Stimulated activated CD4-positive, alpha-beta T cell treated with anti-CD3 and anti-CD28 coated beads, Interleukin-1b, Interleukin-23, amount 100 ng/mL, for 24 hours (primary cell): ENCODE measurements at regions not wholly inside any gene's neighbourhood (a gene's known extent, or its start where the extent isn't known, plus 50 kb on each side); places are given as distances from the start of the nearest gene placed in this dataset.
"Not testable (repeated sequence)": the region's sequence is repeated elsewhere in the genome, so short reads cannot be mapped to it uniquely, and the experiment has no call there.

Experiments
- DNase-seq, 4 experiments: peaks; one replicate each; pipeline ENCODE4 v3.0.0-alpha.2; 2020; ENCODE audit warnings: low read depth in 4 of 4, low spot score in 1 of 4

DNA sequence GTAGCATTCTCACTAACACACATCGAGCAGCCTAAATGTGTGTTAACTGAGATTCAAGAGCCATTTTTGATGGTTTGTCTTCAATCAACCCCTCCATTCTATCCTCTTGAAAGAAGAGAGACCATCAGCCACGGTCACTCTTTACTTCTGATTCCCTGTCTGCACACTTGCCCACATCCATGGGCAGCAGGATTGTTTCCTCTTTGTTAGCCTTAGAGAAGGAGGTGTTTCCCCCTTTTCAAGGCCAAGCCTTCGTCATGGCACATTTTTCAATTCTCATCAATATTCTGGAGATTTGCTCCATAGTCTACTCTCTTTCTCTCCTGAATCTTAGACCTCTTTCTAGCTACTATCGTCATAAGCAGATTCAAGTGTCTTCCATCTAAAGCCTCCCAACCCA lies 522.4 kb upstream of the NAALADL2 start:
- DNase-seq, result no peak

DNA sequence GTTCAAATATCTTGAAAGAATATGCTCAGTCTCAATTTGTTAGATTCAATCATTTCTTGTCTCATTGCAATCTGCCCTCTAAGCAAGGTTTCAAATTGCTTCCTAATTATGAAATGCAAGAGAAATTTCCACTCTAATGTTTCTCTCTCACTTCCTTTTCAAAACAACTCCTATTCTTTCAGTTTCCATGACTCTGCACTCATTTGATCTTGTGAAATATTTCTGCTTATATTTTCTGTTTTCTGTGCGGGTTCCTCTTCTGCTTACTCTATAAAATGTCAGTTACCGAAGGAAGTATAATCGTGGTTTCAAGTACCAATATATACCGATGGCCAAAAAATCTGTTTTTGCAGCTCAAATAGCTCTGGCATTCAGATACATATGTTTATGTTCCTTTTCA lies 521.9 kb upstream of the NAALADL2 start:
- DNase-seq, result no peak

DNA sequence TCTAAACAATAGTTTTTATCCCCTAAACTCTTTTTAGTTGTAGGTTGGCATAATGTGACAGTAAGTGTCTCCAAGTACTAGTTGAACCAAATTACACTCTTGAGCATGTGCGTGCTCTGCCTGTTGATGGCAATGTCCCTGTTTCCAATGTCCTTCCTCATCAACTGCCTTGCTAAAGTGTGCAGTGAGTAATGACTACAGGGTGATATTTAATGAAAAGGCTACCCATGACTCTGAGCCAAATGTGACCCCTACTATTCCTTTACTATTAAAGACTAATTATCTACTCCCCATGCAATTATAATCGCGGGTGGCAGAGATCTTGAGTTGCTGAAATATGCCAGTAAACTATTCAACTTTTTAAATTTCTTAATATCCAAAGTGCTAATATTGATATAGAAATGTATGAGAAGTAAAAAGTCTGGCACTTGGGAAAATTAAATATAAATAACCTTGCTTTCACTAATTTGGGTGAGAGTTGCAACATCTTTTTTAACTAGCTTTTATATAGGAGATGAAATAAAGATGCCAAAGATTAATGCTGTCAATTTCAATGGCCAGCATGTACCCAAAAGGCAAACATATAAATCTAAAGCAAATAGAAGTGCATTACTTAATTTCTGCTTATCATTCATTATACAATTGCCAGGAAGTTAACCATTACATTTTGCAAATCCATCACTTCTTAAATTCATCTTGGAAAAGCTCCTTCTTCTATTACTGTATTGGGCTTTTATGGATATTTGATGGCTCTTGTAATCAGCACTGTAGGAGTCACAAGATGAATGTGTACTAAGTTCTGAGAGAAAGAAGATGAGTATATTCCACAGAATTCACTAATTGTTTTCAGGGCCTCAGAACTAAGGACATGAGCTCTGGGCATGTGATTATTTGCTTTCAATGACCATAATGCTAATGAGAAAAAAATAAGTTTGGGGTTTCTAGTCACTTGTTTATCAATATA lies 518.2 kb upstream of the NAALADL2 start:
- no peak for DNase-seq

DNA sequence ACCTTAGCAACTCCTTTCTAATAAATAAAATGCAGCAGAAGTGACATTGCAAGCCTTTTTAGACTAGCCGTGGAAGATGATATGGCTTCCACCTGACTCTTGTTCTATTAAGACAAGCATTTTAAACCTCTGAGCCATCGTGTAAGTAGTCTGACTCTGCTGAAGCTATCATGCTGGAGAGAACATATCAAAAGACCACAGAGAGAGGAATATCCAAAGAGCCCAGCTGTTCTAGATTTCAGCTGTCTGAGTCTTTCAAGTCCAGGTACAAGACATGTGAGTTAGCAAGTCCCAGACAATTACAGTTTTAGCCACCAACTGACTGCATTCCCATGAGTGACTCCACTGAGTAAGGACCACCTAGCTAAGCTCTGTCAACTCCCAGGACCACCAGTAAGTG lies 517.0 kb upstream of the NAALADL2 start:
- DNase-seq, result no peak

DNA sequence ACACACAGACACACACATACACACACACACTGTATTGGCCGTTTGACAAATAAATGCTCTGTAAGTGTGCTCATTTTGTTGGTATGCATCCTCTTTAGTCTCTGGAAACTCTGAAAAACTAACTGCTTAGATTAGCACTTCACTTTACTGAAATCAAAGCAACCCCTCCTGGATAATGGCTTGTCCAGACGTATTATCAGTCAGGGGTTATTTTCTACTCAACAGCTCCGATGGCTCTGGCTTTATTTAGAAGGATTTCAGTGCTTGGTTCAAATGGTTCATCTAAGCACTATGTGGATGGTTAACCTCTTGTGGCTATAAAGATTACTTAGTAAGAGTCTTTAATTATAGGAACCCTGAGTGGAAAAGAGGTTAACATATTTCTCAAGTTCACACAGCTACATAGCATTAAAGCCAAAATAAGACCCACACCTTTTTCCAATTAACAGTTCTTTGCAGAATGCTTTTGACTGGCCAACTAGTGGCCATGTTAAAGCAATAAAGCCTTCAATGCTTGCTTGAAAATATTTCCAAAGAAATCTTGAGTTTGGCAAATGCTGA lies 516.1 kb upstream of the NAALADL2 start:
- DNase-seq, result no peak

DNA sequence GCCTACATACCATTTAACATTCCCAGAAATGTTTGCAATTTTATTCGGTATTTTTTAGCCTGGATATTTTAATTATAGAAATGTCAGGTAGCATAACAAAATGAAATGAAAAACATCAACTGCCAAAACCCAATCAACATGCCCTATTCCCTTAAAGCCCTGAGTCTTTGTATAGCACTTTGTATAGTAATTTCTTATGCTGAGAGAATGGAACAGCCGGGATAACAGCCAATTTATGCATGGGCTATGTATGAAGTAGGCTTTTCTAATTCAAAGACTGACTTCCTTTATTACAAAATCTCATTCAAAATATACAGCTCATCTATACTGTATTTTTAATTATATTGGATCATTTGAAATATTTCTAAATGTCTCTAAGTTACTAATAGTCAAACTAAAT lies 513.0 kb upstream of the NAALADL2 start:
- DNase-seq, result no peak

DNA sequence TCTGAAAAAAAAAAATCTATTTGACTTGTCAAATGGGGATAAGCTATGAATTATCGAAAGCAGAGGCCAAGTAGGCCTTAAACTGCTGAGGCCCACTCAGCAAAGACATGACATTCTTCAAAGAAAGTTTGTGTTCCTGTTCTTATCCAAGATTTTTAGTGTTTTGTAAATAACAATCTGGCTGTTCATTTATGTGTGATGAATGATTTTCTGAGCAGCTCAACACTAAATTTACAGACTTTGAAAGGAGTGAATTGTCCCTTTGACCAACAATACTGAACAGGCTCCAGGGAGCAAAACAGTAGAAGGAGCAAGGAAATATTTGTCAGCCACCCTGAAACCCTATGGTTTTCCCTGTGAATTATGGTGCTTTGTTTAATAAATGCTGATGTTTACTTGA lies 512.6 kb upstream of the NAALADL2 start:
- no peak for DNase-seq

DNA sequence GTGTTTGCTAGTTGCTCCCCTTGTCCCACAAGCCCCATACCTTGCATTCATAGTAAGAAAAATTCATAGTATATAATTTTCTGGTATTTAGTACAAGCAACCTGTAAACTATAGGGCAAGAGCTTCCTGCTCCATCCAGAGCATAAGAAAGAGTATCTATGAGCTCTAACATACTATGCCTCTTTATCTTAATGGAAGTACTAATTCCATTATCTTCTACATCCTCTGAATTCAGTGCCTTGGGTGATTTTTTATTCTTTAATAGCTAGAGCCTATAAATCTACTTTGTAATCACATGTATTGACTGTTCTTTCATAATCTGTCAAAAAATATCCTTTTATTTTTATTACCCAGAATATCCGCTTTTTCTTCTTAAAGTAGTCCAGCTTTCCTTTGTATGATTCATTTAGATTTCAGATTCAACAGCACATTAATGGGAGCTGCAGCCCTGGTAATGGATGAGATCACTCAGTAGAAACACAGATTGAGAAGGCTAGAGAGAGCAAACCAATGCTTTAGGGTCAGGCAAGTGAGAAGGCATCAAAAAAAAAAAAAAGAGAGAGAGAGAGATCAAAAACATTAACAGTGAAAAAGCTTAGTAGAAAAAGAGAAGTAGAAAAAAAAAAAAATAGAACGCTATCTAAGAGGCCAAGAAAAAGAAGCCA lies 511.5 kb upstream of the NAALADL2 start:
- DNase-seq, result no peak

DNA sequence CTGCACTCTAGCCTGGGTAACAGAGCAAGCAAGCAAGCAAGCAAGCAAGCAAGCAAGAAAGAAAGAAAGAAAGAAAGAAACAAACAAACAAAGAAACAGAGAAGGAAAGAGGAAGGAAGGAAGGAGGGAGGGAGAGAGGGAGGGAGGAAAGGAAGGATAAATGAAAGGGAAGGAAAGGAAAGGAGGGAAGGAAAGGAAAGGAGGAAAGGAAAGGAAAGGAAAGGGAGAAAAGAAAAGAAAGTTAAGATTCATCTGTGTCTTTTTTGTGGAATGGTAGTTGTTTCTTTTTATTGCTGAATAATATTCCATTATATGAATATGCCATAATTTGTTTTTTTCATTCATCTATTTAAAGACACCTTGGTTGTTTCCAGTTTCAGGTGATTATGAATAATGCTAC lies 506.9 kb upstream of the NAALADL2 start:
- no peak for DNase-seq

DNA sequence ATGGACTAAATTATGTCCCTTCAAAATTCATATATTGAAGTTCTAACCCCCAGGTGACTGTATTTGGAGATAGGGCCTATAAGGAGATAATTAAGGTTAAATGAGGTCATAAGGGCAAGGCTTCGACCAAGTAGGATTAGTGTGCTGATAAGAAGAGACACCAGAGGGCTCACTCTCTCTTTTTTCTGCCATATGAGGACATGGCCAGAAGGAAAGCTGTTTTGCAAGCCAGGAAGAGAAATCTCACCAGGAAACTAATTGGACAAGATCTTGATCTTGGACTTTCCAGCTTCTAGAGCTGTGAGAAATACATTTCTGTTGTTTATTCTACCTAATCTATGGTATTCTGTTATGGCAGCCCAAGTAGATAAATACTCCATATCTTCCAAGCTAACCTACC lies 503.6 kb upstream of the NAALADL2 start:
- DNase-seq, result no peak

DNA sequence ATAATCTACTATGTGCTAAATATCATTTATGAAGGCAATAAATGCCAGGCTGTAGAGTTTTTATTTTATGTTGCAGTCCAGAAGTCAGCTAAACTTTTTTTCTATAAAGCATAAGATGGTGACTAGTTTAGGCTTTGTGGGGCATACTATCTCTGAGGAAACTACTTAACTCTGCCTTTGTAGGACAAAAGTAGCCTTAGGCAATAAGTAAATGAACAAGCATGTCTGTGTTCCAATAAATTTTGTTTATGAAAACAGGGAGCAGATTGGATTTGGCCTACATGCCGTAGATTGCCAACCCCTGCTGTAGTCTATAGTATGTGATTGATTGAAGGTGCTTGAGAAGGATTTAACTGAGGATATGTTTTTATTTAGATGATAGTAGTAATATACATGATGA lies 502.5 kb upstream of the NAALADL2 start:
- DNase-seq, result no peak

DNA sequence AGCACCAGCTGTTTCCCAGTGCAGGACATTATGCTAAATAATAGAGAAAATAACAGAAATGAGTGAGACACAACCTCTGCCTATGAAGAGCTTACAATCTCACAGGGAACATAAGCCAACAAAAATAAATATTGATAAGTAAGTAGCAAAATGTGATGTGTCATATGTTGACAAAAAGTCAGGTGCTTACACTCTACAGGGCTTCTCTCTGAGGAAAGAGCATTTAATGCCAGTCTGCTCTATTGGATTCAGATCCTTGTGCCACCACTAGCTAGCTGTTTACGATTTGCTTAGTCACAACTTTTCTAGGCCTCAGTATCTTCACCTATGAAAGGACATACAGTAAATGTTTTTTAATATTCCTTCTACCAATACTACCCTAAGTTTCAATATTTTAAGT lies 500.9 kb upstream of the NAALADL2 start:
- no peak for DNase-seq

DNA sequence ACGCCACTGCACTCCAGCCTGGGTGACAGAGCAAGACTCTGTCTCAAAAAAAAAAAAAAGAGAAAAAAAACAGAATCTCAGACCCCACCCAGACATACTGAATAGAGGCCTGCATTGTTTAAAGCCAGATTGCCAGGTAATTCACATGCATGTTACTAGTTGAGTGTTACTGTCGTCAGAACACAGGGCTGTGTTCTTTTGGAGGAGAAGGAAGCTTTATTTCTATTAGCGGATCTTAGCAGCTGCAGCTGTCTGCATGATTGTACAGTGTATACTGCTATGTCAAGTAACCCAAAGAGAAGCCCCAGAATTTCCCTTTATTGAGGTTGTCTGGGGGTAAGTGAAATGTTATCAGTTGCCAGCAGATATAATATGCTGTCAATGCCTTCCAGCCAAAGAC lies 496.6 kb upstream of the NAALADL2 start:
- DNase-seq, result no peak

DNA sequence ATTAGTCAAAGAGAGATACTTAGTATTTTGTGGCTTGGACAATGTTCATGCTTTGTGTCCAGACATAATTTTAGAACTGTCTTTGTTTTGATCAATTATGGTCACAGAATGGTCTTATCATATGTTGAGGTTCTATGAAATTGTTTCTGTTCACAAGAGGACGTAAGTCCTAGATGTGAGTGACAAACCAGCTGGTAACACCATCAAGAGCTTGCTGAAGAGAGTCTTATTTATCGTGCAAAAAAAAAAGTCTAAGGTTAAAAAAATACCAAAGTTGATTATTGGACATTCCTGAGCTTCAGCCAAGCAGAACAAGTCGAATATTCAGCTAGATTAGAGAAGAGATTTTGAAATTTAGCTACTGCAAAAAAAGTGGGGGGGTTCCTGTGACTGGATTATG lies 495.9 kb upstream of the NAALADL2 start:
- no peak for DNase-seq

DNA sequence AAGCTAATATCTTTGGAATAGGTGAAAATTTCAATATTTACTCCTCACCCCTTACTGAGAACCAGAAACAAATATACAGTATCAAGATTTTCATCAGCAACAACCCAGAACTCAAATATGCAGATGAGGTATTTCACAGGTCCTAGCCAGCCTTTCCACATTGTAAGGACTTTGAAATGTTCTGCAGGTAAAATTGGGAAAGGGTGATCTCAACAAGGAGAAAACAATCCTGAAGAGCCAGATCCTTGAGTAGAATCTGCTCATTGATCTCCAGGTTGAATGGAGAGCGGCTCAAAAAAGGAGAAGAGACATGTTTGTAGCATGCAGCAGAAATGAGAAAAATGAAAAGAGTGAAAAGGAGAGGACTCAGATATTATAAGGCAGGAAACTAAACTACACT lies 493.3 kb upstream of the NAALADL2 start:
- DNase-seq, result no peak

DNA sequence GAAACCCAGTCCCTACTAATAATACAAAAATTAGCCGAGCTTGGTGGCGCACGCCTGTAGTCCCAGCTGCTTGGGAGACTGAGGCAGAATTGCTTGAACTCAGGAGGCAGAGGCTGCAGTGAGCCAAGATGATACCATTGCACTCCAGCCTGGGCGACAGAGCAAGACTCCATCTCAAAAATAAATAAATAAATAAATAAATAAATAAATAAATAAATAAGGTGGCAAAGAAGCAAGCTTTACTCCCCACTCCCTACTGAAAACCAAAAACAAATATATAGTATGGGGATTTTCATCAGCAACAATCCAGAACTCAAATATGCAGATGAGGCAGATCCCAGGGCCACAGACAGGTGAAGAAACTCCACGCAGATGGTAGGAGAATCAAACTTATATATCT lies 492.2 kb upstream of the NAALADL2 start:
- DNase-seq, result not testable (repeated sequence)

DNA sequence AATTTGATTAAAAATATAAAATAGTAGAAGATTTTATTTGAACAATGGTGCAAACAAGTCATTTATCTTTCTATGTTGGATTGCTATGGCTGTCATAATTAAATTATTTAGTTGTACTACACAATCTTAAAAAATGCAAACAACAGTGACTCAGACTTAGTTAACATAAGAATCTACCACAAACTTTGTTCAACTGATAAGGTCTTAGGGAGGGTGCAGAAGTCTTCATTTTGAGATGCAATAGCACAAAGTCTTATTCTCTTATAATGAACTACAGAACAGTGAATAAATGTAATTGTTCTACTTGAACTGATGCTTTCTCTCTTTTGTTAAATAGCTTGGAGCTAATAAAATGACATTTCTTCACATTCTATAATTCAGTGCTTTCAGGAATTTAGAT lies 482.8 kb upstream of the NAALADL2 start:
- no peak for DNase-seq

DNA sequence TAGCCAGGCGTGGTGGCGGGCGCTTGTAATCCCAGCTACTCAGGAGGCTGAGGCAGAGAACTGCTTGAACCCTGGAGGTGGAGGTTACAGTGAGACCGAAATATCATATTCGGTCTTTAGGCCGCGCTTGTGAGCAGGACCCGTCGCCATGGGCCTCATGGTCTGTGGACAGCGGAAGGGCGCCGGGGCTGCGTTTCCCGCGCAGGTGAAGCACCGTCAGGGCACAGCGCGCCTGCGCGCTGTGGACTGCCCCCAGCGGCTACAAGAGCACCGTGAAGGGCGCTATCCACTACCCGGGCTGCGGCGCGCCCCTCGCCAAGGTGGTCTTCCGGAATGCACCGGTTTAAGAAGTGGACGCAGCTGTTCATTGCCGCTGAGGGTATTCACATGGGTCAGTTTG lies 482.0 kb upstream of the NAALADL2 start:
- DNase-seq, result no peak

DNA sequence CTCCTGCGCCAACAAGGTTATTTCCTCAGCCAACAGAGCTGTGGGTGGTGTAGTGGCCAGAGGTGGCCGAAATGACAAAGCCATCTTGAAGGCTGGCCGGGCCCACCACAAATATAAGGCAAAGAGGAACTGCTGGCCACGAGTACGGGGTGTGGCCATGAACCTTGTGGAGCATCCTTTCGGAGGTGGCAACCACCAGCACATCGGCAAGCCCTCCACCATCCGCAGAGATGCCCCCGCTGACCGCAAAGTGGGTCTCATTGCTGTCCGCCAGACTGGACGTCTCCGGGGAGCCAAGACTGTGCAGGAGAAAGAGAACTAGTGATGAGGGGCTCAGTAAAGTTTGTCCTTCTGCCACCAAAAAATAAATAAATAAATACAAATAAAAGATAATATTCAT lies 481.4 kb upstream of the NAALADL2 start:
- no peak for DNase-seq

DNA sequence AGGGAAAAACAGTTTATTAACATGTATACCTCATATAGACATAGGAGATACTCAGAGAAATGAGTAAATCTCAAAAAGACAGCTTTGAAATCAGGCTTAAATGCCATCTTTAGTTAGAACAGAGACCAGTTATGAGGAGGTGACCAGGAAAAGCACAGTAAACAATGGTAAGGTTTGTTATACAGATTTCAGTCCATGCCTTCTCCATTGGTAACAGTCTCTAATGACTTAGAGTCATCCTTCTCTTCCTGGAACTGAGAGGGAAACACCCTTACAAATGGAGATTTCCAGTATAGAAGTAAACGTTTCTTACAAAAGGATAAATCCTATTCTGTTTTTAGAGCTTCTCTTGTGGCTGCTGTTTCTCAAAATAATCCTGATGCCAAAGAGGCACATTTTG lies 476.3 kb upstream of the NAALADL2 start:
- DNase-seq, result no peak

DNA sequence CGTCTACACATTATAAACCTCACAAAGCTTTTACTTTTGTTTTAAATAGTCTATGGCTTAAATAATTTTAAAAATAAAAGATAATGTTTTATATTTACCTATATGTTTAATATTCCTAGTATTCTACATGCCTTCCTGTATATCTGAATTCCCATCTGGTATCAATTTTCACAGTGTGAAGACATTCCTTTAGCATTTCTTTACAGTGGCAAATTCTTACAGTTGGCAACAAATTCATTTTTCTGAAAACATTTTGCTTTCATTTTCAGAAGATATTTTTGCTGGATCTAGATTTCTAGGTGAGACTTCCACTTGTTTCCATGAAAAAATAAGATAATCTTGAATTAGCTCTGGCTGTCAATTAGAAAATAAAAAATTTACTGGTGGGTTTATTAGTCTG lies 471.4 kb upstream of the NAALADL2 start:
- no peak for DNase-seq

DNA sequence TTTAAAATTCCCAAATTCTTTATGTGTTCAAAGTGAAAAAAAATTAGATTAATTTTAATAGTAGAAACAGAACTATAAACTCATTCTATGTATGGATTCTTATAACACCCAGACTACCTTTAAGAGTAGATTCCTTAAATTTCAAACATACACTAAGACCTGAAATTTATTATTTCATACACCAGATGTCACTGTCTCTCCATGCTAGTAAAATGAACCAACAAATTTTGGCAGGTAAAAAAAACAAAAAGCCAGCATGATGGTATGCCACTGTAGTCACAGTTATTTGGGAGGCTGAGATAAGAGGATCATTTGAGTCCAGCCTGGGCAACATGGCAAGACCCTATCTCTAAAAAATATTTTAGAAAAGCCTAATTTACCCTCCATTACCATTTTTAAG lies 461.3 kb upstream of the NAALADL2 start:
- DNase-seq, result no peak
